HG03097 (cell line): ENCODE measurements at regions not wholly inside any gene's neighbourhood (a gene's known extent, or its start where the extent isn't known, plus 50 kb on each side); places are given as distances from the start of the nearest gene placed in this dataset.
A peak's percentile ranks its signal among the peaks of the same experiment; 100 is the strongest.

ENCODE experiments used
- ATAC-seq: cut with Tn5 transposase; IDR thresholded peaks from one replicate; pipeline ENCODE4 v1.9.1; 2021; ENCODE audit not compliant: unreplicated experiment, low FRiP score

GRCh38 chr7:106606120-106606519 lies 54.8 kb downstream of the CCDC71L start:
- ATAC-seq, result no peak

- no peak for ATAC-seq
Measured at GRCh38 chr7:106604971-106605370, 56.0 kb downstream of the CCDC71L start.

GRCh38 chr7:106604303-106604924 lies 56.5 kb downstream of the CCDC71L start:
- ATAC-seq, result no peak

- no peak for ATAC-seq
Measured at GRCh38 chr7:106603346-106603745, 57.6 kb downstream of the CCDC71L start.

- ATAC-seq, result no peak
Measured at GRCh38 chr7:106602062-106602461, 58.9 kb downstream of the CCDC71L start.

GRCh38 chr7:106600569-106601373 lies 60.2 kb downstream of the CCDC71L start:
- no peak for ATAC-seq

- ATAC-seq, result no peak
Measured at GRCh38 chr7:106599343-106599698, 61.6 kb downstream of the CCDC71L start.

GRCh38 chr7:106598663-106599342 lies 62.2 kb downstream of the CCDC71L start:
- ATAC-seq, result peak; percentile 93

GRCh38 chr7:106597751-106598546 lies 63.0 kb downstream of the CCDC71L start:
- ATAC-seq, result no peak

GRCh38 chr7:106597014-106597413 lies 63.9 kb downstream of the CCDC71L start:
- no peak for ATAC-seq

GRCh38 chr7:106595922-106596321 lies 65.0 kb downstream of the CCDC71L start:
- no peak for ATAC-seq

GRCh38 chr7:106593028-106593417 lies 67.9 kb downstream of the CCDC71L start:
- ATAC-seq, result no peak

- no peak for ATAC-seq
Measured at GRCh38 chr7:106592282-106593027, 68.5 kb downstream of the CCDC71L start.

- ATAC-seq, result no peak
Measured at GRCh38 chr7:106591146-106591545, 69.8 kb downstream of the CCDC71L start.

GRCh38 chr7:106590209-106590816 lies 70.6 kb downstream of the CCDC71L start:
- no peak for ATAC-seq

- no peak for ATAC-seq
Measured at GRCh38 chr7:106589198-106589879, 71.6 kb downstream of the CCDC71L start.

- ATAC-seq, result no peak
Measured at GRCh38 chr7:106588422-106589197, 72.3 kb downstream of the CCDC71L start.

- no peak for ATAC-seq
Measured at GRCh38 chr7:106584914-106585759, 75.8 kb downstream of the CCDC71L start.
